A549 (cell line): ENCODE measurements at regions not wholly inside any gene's neighbourhood (a gene's known extent, or its start where the extent isn't known, plus 50 kb on each side); places are given as distances from the start of the nearest gene placed in this dataset.

Experiments
- ATAC-seq, 2 experiments: fragments of 200-7000 bp in 1 of 2; fragments of >200 bp in 1 of 2; cut with Nextera tagmentation in 1 of 2; cut with Tn5 transposase in 1 of 2; 3 replicates each; pipeline versions ENCODE4 v1.8.0 to v1.9.1; 2018 to 2020; ENCODE audit warnings: mild to moderate bottlenecking in 1 of 2, moderate library complexity in 1 of 2
- CTCF ChIA-PET: fragments of 300-600 bp; sonication (Branson Sonifier 250); formaldehyde crosslinking; extraction: SDS; loops from one replicate; lab custom pipeline; 2021; ENCODE audit warnings: antibody characterized with exemption, inconsistent platforms; lab: Yijun Ruan, JAX
- POLR2A ChIA-PET: fragments of 350-600 bp; formaldehyde crosslinking; extraction: SDS; loops from one replicate; lab custom pipeline; 2021; ENCODE audit warnings: antibody characterized with exemption, inconsistent platforms; lab: Yijun Ruan, JAX
- DNase-seq, 2 experiments: peaks; one replicate each; pipeline versions ENCODE4 v3.0.0 to v3.0.0-alpha.2; 2011 to 2016; ENCODE audit warnings: low read depth in 1 of 2, low spot score in 1 of 2
- FAIRE-seq: peaks from 2 replicates; lab custom pipeline; 2011; peaks lifted over from hg19 to GRCh38; lab: Jason Lieb, UNC
- H3K27ac ChIP-seq, 2 experiments: fragments of >200 bp; sonication (Bioruptor Twin); formaldehyde crosslinking; 3 replicates each; pipeline ENCODE4 v1.5.1; 2016 to 2017
- H3K4me1 ChIP-seq: fragments of >200 bp; sonication (Bioruptor Twin); formaldehyde crosslinking; 3 replicates; pipeline ENCODE4 v1.6.1; 2016
- H3K4me2 ChIP-seq: fragments of >200 bp; sonication (Bioruptor Twin); formaldehyde crosslinking; 3 replicates; pipeline ENCODE4 v1.6.1; 2016
- H3K4me3 ChIP-seq: fragments of >200 bp; sonication (Bioruptor Twin); formaldehyde crosslinking; 3 replicates; pipeline ENCODE4 v1.5.1; 2016
- H3K9me3 ChIP-seq: fragments of >200 bp; sonication (Bioruptor Twin); formaldehyde crosslinking; 3 replicates; pipeline ENCODE4 v1.6.1; 2016
- BCL3 ChIP-seq: fragments of >200 bp; sonication (Bioruptor Twin); formaldehyde crosslinking; IDR thresholded peaks from 3 replicates; pipeline ENCODE4 v1.6.1; 2016
- CBX2 ChIP-seq: fragments of 200-600 bp; sonication (generic); IDR thresholded peaks from 2 replicates; pipeline ENCODE4 v1.6.1; 2016; ENCODE audit warnings: low read depth, mild to moderate bottlenecking, borderline replicate concordance
- CEBPB ChIP-seq, 2 experiments: fragments of >200 bp in 1 of 2; sonication (Bioruptor Twin) in 1 of 2; formaldehyde crosslinking in 1 of 2; IDR thresholded peaks; 2 replicates each; pipeline ENCODE4 v1.6.1; 2012 to 2016
- CHD2 ChIP-seq: fragments of 150-350 bp; IDR thresholded peaks from 2 replicates; pipeline ENCODE4 v1.6.1; 2014; ENCODE audit warnings: low read length; ENCODE audit not compliant: partially characterized antibody
- CTCF ChIP-seq: fragments of >200 bp; sonication (Bioruptor Twin); formaldehyde crosslinking; IDR thresholded peaks from 3 replicates; pipeline ENCODE4 v1.5.1; 2016
- EHF ChIP-seq: fragments of 250-450 bp; sonication (Bioruptor Pico); IDR thresholded peaks from 2 replicates; pipeline ENCODE4 v1.5.0; 2020; ENCODE audit warnings: mild to moderate bottlenecking
- FOSB ChIP-seq: fragments of 250-450 bp; sonication (Bioruptor Pico); IDR thresholded peaks from 2 replicates; pipeline ENCODE4 v1.5.0; 2020; ENCODE audit warnings: mild to moderate bottlenecking, moderate library complexity
- FOSL2 ChIP-seq, 2 experiments: fragments of 450-650 bp in 1 of 2; fragments of >200 bp in 1 of 2; sonication (Bioruptor Twin) in 1 of 2; formaldehyde crosslinking; IDR thresholded peaks; 2 replicates each; pipeline versions ENCODE4 v1.5.0 to v1.6.1; 2016 to 2020; ENCODE audit warnings: mild to moderate bottlenecking in 1 of 2, moderate library complexity in 1 of 2
- HDAC2 ChIP-seq: fragments of 200-600 bp; sonication (generic); IDR thresholded peaks from 2 replicates; pipeline ENCODE4 v1.6.1; 2016
- HES2 ChIP-seq: fragments of >200 bp; sonication (Bioruptor Twin); formaldehyde crosslinking; IDR thresholded peaks from 2 replicates; pipeline ENCODE4 v1.6.1; 2016
- HOXB13 ChIP-seq: fragments of 250-450 bp; sonication (Bioruptor Pico); IDR thresholded peaks from 2 replicates; pipeline ENCODE4 v1.5.0; 2020; ENCODE audit warnings: low read depth, mild to moderate bottlenecking, moderate library complexity
- JUN ChIP-seq, 2 experiments: fragments of >200 bp; sonication (Bioruptor Twin); formaldehyde crosslinking; IDR thresholded peaks; 2 replicates in 1 of 2; 3 replicates in 1 of 2; pipeline ENCODE4 v1.6.1; 2016 to 2017
- KDM1A ChIP-seq: fragments of 200-600 bp; sonication (generic); IDR thresholded peaks from 2 replicates; pipeline ENCODE4 v1.6.1; 2016; ENCODE audit warnings: low read depth, mild to moderate bottlenecking
- MAFK ChIP-seq: fragments of 450-650 bp; IDR thresholded peaks from 2 replicates; pipeline ENCODE4 v1.6.1; 2014; ENCODE audit not compliant: partially characterized antibody
- NR3C1 ChIP-seq: fragments of >200 bp; sonication (Bioruptor Twin); formaldehyde crosslinking; IDR thresholded peaks from 3 replicates; pipeline ENCODE4 v1.6.1; 2017
- PBX3 ChIP-seq: IDR thresholded peaks from 2 replicates; pipeline ENCODE4 v1.6.1; 2012
- POLR2AphosphoS2 ChIP-seq: conservative IDR thresholded peaks from 2 replicates; pipeline ENCODE4 v1.6.1; 2012; ENCODE audit warnings: low read length, improper control_type of control experiment, inconsistent platforms
- RAD21 ChIP-seq, 2 experiments: fragments of >200 bp in 1 of 2; sonication (Bioruptor Twin) in 1 of 2; formaldehyde crosslinking in 1 of 2; IDR thresholded peaks in 1 of 2; conservative IDR thresholded peaks in 1 of 2; 2 replicates in 1 of 2; 3 replicates in 1 of 2; pipeline ENCODE4 v1.6.1; 2012 to 2018; ENCODE audit warnings: inconsistent platforms in 1 of 2
- RCOR1 ChIP-seq: fragments of 150-350 bp; IDR thresholded peaks from 2 replicates; pipeline ENCODE4 v1.6.1; 2014; ENCODE audit warnings: antibody characterized with exemption, low read length, low read depth
- REST ChIP-seq: fragments of 200-600 bp; sonication (generic); IDR thresholded peaks from 2 replicates; pipeline ENCODE4 v1.6.1; 2016; ENCODE audit warnings: antibody characterized with exemption, mild to moderate bottlenecking, moderate library complexity
- ZSCAN20 ChIP-seq: fragments of 250-450 bp; sonication (Bioruptor Pico); IDR thresholded peaks from 2 replicates; pipeline ENCODE4 v1.8.0; 2022; ENCODE audit warnings: mild to moderate bottlenecking, moderate library complexity
- WGBS: methylation state at CpG from one replicate; pipeline ENCODE4 v1.1.6; 2017; ENCODE audit errors: missing lambda C conversion rate; 5-methylcytosine and 5-hydroxymethylcytosine counted together

- FAIRE-seq = no peak
- no peak for TF ChIP-seq CTCF
- TF ChIP-seq ZSCAN20 = no peak
- TF ChIP-seq REST = no peak
- 44% methylated on average over 2 of the region's 2 CpGs for WGBS
- H3K4me3 ChIP-seq = no peak overlapping the region
- H3K27ac ChIP-seq = no peak overlapping the region
- H3K4me1 ChIP-seq = no peaks in the 10 kb centered on the region
- H3K4me2 ChIP-seq = no peak overlapping the region
- no peak for ATAC-seq
- ChIA-PET POLR2A (no interaction called here), CTCF (no interaction called here)
- H3K9me3 ChIP-seq = no peaks in the 10 kb centered on the region
- no peak for DNase-seq
These were observed 235.9 kb downstream of the PCDH20 start for GRCh38 chr13:61179741-61180140.

GRCh38 chr13:61170856-61171255 is 244.8 kb downstream of the PCDH20 start:
- CTCF ChIA-PET = no interaction called here
- TF ChIP-seq ZSCAN20 (no peak), MAFK (no peak), CHD2 (no peak), NR3C1 (no peak), HDAC2 (no peak), KDM1A (no peak), RCOR1 (no peak), RAD21 (conservative IDR thresholded peaks at IDR 0.05 in 1 of 2, IDR thresholded peaks at IDR 0.05 in 1 of 2) (no peak), POLR2AphosphoS2 (no peak), CEBPB (IDR thresholded peaks at IDR 0.05) (no peak), PBX3 (no peak), HES2 (no peak), JUN (IDR thresholded peaks at IDR 0.05) (no peak), CBX2 (no peak), FOSL2 (IDR thresholded peaks at IDR 0.05) (no peak), FOSL2 (CRISPR knock-in tag; IDR thresholded peaks at IDR 0.05) (no peak), EHF (no peak), FOSB (no peak), BCL3 (no peak), HOXB13 (CRISPR knock-in tag) (no peak)
- FAIRE-seq = no peak
- POLR2A ChIA-PET = no interaction called here
- H3K27ac ChIP-seq = no peak overlapping the region
- DNase-seq = no peak
- no peak for ATAC-seq
- H3K4me2 ChIP-seq = no peak overlapping the region
- no peaks in the 10 kb centered on the region for H3K9me3 ChIP-seq
- H3K4me1 ChIP-seq = no peaks in the 10 kb centered on the region
- no peak overlapping the region for H3K4me3 ChIP-seq
